Uterus (tissue), 2 donors: ENCODE measurements at regions not wholly inside any gene's neighbourhood (a gene's known extent, or its start where the extent isn't known, plus 50 kb on each side); places are given as distances from the start of the nearest gene placed in this dataset.

Experiments used
- POLR2A ChIP-seq, 2 donors: fragments of 450-650 bp; IDR thresholded peaks; one replicate each; pipeline ENCODE4 v1.6.1; 2016; ENCODE audit warnings: antibody characterized with exemption in 2 of 2, mild to moderate bottlenecking in 1 of 2, moderate library complexity in 1 of 2
- TF ChIP-seq, protein P1 (sequence below), 4 experiments: fragments of 200-600 bp in 2 of 4; fragments of 450-650 bp in 2 of 4; sonication (generic) in 2 of 4; IDR thresholded peaks; one replicate each; pipeline ENCODE4 v1.5.1; 2016 to 2019; ENCODE audit warnings: antibody characterized with exemption in 4 of 4, mild to moderate bottlenecking in 2 of 4, moderate library complexity in 1 of 4

DNA sequence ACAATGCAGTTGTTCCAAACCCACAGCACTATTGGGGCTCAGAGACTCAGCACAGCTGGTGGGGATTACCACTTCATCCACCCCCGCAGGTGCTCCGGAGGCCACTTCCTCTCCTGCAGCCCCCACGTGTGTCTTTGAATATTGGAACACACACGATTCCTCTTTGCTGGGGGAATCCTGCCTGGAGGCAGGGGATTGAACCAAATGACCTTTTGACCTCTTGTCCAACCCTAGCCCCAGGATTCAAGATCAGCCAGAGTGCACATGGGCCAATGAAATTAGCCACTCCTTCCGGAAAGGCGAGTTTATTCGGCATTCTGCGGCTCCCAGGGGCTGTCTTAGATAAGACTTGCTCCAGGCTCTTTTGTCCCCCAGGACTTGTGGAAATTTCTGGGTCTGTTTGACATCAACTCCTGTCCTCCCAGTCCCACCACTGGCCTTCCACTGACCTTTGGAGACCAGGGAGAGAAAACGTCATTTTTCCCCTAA is 350.2 kb downstream of the FOXL1 start:
- no peak for TF ChIP-seq POLR2A (IDR thresholded peaks at IDR 0.05)
- TF ChIP-seq, protein P1, sequence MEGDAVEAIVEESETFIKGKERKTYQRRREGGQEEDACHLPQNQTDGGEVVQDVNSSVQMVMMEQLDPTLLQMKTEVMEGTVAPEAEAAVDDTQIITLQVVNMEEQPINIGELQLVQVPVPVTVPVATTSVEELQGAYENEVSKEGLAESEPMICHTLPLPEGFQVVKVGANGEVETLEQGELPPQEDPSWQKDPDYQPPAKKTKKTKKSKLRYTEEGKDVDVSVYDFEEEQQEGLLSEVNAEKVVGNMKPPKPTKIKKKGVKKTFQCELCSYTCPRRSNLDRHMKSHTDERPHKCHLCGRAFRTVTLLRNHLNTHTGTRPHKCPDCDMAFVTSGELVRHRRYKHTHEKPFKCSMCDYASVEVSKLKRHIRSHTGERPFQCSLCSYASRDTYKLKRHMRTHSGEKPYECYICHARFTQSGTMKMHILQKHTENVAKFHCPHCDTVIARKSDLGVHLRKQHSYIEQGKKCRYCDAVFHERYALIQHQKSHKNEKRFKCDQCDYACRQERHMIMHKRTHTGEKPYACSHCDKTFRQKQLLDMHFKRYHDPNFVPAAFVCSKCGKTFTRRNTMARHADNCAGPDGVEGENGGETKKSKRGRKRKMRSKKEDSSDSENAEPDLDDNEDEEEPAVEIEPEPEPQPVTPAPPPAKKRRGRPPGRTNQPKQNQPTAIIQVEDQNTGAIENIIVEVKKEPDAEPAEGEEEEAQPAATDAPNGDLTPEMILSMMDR (IDR thresholded peaks at IDR 0.05) = no peak
